ENCODE measurements at regions not wholly inside any gene's neighbourhood (a gene's known extent, or its start where the extent isn't known, plus 50 kb on each side); places are given as distances from the start of the nearest gene placed in this dataset.

GRCh38 chrX:116607776-116608175 lies 145.0 kb upstream of the CT83 start:
- no peak overlapping the region for H3K27ac Mint-ChIP-seq (ENCODE audit: unreplicated experiment)
- TF ChIP-seq CTCF (IDR thresholded peaks at IDR 0.05) = no peak
- H3K4me3 Mint-ChIP-seq (ENCODE audit: unreplicated experiment) = no peak overlapping the region
- H3K27me3 Mint-ChIP-seq (ENCODE audit: unreplicated experiment) = no peaks in the 10 kb centered on the region
- H3K4me1 Mint-ChIP-seq (ENCODE audit: unreplicated experiment) = no peaks in the 10 kb centered on the region
- peaks cover 17% of the 10 kb centered on the region for H3K9me3 Mint-ChIP-seq (ENCODE audit: unreplicated experiment)
- no peaks in the 10 kb centered on the region for H3K36me3 Mint-ChIP-seq (ENCODE audit: unreplicated experiment)
- DNase-seq (ENCODE audit: extremely low spot score, unreplicated experiment) = no peak

- Mint-ChIP-seq H3K27ac (ENCODE audit: unreplicated experiment) (no peak overlapping the region), H3K9me3 (ENCODE audit: unreplicated experiment) (peaks cover 24% of the 10 kb centered on the region), H3K36me3 (ENCODE audit: unreplicated experiment) (no peaks in the 10 kb centered on the region), H3K27me3 (ENCODE audit: unreplicated experiment) (no peaks in the 10 kb centered on the region), H3K4me3 (ENCODE audit: unreplicated experiment) (no peak overlapping the region), H3K4me1 (ENCODE audit: unreplicated experiment) (no peaks in the 10 kb centered on the region)
- no peak for TF ChIP-seq CTCF (IDR thresholded peaks at IDR 0.05)
- no peak for DNase-seq (ENCODE audit: extremely low spot score, unreplicated experiment)
Observed at GRCh38 chrX:116605576-116605975, 142.8 kb upstream of the CT83 start.

- Mint-ChIP-seq H3K27me3 (ENCODE audit: unreplicated experiment) (no peaks in the 10 kb centered on the region), H3K4me3 (ENCODE audit: unreplicated experiment) (no peak overlapping the region), H3K4me1 (ENCODE audit: unreplicated experiment) (no peaks in the 10 kb centered on the region), H3K36me3 (ENCODE audit: unreplicated experiment) (no peaks in the 10 kb centered on the region), H3K9me3 (ENCODE audit: unreplicated experiment) (peaks cover 7% of the 10 kb centered on the region), H3K27ac (ENCODE audit: unreplicated experiment) (no peak overlapping the region)
- TF ChIP-seq CTCF (IDR thresholded peaks at IDR 0.05) = no peak
- DNase-seq (ENCODE audit: extremely low spot score, unreplicated experiment) = no peak
Observed at GRCh38 chrX:116596010-116596409, 133.2 kb upstream of the CT83 start.
